ENCODE measurements at regions not wholly inside any gene's neighbourhood (a gene's known extent, or its start where the extent isn't known, plus 50 kb on each side); places are given as distances from the start of the nearest gene placed in this dataset.

DNA sequence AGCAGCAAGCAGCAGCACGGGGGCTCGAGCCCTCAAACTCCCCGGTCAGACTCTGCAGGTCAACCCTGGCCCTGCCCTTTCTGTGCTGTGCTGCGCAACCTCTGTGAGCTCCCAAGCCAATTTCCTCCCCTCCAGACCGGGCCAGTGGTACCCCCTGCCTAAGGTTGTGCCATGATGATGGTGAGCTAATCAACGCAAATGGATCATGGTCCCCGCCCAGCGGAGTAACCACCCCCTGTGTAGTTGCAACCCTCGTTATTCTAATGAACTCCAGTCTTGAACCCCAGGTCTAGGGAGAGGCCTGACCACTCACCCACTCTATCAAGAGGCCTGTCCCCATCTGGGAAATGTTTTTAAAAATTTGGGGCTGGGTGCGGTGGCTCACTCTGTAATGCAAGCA lies 201.8 kb upstream of the FOXF1 start:
- Histone ChIP-seq H3K4me3 (ENCODE audit: low read depth, low read length) (no peak overlapping the region), H3K9me3 (ENCODE audit: severe bottlenecking) (no peaks in the 10 kb centered on the region), H3K27ac (no peak overlapping the region), H3K36me3 (no peaks in the 10 kb centered on the region), H3K27me3 (ENCODE audit: insufficient read depth, low read depth, severe bottlenecking) (no peaks in the 10 kb centered on the region)
- TF ChIP-seq, protein P1, sequence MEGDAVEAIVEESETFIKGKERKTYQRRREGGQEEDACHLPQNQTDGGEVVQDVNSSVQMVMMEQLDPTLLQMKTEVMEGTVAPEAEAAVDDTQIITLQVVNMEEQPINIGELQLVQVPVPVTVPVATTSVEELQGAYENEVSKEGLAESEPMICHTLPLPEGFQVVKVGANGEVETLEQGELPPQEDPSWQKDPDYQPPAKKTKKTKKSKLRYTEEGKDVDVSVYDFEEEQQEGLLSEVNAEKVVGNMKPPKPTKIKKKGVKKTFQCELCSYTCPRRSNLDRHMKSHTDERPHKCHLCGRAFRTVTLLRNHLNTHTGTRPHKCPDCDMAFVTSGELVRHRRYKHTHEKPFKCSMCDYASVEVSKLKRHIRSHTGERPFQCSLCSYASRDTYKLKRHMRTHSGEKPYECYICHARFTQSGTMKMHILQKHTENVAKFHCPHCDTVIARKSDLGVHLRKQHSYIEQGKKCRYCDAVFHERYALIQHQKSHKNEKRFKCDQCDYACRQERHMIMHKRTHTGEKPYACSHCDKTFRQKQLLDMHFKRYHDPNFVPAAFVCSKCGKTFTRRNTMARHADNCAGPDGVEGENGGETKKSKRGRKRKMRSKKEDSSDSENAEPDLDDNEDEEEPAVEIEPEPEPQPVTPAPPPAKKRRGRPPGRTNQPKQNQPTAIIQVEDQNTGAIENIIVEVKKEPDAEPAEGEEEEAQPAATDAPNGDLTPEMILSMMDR (IDR thresholded peaks at IDR 0.05; ENCODE audit: low read depth, low read length): no peak
- no peak for DNase-seq

DNA sequence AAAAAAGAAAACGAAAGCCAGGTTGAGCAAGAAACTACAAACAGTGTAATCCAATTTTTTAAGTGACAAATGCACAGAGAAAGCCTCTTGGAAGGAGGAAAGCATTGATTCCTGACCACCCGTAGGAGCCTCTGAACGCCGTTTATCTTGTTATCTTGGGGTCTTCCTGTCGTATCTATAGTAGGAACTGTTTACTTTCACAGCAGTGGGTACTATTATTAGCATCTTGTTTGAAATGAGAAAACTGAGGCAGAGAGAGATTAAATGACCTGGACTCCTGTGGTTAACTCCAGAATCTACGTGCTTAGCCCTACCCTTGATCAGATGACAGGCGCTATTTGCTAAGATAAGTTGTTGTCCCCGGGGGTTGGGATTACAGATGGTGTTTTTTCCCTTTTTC lies 196.7 kb upstream of the FOXF1 start:
- no peak for DNase-seq
- Histone ChIP-seq H3K27ac (no peak overlapping the region), H3K27me3 (ENCODE audit: insufficient read depth, low read depth, severe bottlenecking) (no peaks in the 10 kb centered on the region), H3K4me3 (ENCODE audit: low read depth, low read length) (no peak overlapping the region), H3K36me3 (no peaks in the 10 kb centered on the region), H3K9me3 (ENCODE audit: severe bottlenecking) (no peaks in the 10 kb centered on the region)
- TF ChIP-seq, protein P1 (IDR thresholded peaks at IDR 0.05; ENCODE audit: low read depth, low read length): no peak

DNA sequence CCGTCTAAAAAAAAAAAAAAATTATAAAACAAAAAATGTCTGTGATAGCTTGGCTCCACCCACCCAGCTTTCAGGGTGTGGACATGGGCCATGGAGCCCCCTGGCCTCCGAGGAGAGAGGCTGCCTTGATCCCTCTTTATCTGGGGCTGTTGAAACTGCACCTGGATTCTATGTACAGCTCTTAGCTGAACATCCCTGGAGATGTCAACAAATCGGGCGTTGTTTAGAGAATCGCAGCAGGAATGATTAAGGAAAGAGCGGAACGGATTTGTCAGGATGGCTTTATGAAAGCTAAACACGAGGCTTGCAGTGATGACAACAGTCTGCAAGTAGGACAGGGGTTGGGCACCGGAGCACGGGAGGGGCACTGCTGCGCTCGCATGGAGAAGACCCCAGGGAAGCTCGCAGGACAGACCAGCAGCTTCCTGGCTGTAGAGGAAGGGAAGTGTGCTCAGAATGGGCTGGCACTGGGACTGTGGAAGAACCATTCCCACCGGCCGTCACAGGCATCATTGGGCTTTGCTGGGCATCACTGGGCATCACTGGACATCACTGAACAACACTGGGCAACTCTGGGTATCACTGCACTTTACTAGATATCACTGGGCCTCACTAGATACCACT lies 195.8 kb upstream of the FOXF1 start:
- Histone ChIP-seq H3K27me3 (ENCODE audit: insufficient read depth, low read depth, severe bottlenecking) (no peaks in the 10 kb centered on the region), H3K4me3 (ENCODE audit: low read depth, low read length) (no peak overlapping the region), H3K36me3 (no peaks in the 10 kb centered on the region), H3K9me3 (ENCODE audit: severe bottlenecking) (no peaks in the 10 kb centered on the region), H3K27ac (no peak overlapping the region)
- no peak for DNase-seq
- TF ChIP-seq, protein P1 (IDR thresholded peaks at IDR 0.05; ENCODE audit: low read depth, low read length): no peak

DNA sequence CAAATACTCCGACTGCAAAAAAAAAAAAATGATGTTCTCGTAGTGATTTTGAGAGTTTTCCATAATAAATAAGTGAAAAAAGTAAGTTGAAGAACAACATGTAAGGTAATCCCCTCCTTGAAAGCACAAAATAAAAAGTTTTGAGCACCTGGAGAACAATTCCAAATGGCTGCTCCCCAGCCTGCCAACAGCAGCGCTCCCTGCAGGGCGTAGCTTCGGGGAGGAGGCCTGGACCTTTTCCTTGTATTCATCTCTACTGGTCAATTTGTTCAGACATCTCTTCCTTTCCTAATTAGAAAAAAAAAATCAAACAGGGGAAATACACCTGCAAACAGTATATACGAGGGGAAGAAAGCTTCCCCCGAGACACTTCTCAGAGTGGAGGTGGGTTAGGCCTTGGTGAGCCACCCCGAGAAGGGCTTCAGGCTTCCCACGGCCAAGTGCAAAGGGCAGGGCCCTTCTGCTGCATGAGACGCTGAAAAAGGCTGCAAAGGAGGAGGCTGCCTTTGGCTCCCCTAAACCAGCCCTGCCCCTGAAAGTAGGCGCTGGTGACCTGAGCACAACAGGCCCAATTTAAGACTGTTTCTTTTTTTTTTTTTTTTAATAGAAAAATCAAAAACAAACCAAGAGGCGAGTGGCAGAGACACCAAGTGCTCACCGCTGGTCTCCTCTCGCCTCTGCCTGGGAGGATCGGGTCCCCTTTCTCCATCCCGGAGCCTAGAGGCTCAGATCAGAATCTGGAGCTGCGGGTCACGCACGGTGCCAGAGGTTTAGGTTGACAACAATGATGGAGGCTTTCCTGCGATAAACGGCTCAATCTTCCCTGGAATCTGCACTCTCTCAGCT lies 193.1 kb upstream of the FOXF1 start:
- TF ChIP-seq, protein P1 (IDR thresholded peaks at IDR 0.05; ENCODE audit: low read depth, low read length): 0 out of 2 replicates have a peak, but pooled peaks have one; percentile 11
- Histone ChIP-seq H3K27ac (no peak overlapping the region), H3K36me3 (no peaks in the 10 kb centered on the region), H3K4me3 (ENCODE audit: low read depth, low read length) (no peak overlapping the region), H3K27me3 (ENCODE audit: insufficient read depth, low read depth, severe bottlenecking) (no peaks in the 10 kb centered on the region), H3K9me3 (ENCODE audit: severe bottlenecking) (no peaks in the 10 kb centered on the region)
- DNase-seq: no peak

DNA sequence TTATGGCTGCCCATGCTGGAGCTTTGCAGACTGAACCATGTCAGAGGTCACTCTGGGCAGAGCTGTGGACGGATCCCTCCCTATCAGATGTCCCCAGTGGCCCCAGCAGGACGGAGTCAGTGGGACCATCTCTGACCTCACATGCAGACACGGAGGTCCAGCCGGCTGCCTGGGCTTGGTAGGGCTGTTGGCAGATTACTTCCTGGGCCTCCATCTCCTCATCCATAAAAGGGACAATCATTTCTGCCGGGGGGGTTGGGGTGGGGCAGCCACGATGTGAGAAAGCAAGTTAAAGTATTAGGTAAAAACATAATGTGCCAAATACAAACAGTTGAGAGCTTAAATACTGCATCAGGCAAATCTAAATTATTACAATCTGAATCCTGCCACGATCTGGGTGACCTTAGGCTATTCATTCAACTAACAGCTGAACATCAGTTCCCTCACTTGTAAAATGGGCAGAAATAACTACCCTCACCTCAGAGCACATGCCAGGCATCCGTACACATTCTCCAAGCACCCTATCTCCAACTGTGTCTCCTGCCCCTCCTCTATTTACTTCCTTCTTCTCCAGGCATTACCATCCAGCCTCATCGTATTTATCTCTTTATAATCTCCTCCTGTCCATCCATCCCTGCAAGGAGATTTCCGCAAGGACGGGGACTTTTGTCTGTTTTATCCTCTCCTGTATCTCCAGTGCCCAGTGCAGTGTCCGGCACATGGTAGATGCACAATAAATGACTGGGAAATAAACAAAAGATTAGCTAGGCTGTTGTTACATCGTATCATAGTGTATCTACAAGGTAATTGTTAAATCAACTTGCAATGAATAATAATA lies 192.3 kb upstream of the FOXF1 start:
- H3K9me3 ChIP-seq (ENCODE audit: severe bottlenecking): no peaks in the 10 kb centered on the region
- DNase-seq: peak; percentile 16
- no peaks in the 10 kb centered on the region for H3K27me3 ChIP-seq (ENCODE audit: insufficient read depth, low read depth, severe bottlenecking)
- H3K36me3 ChIP-seq: no peaks in the 10 kb centered on the region
- TF ChIP-seq, protein P1 (IDR thresholded peaks at IDR 0.05; ENCODE audit: low read depth, low read length): no peak
- no peak overlapping the region for H3K27ac ChIP-seq
- H3K4me3 ChIP-seq (ENCODE audit: low read depth, low read length): no peak overlapping the region
